Caco-2 (cell line): ENCODE measurements at regions not wholly inside any gene's neighbourhood (a gene's known extent, or its start where the extent isn't known, plus 50 kb on each side); places are given as distances from the start of the nearest gene placed in this dataset.
"Not testable (repeated sequence)": the region's sequence is repeated elsewhere in the genome, so short reads cannot be mapped to it uniquely, and the experiment has no call there.

Source experiments
- BruUV-seq: library from RNA; stranded (reverse); fragments of 400-500 nt; replicated peaks from 2 replicates; lab custom pipeline; 2021; lab: Mats Ljungman, UMichigan
- CTCF ChIA-PET: fragments of 300-600 bp; sonication (Branson Sonifier 250); formaldehyde crosslinking; loops from one replicate; lab custom pipeline; 2022; ENCODE audit warnings: antibody characterized with exemption; lab: Charles Lee
- POLR2A ChIA-PET: fragments of 300-600 bp; sonication (Branson Sonifier 250); formaldehyde crosslinking; loops from one replicate; lab custom pipeline; 2022; ENCODE audit warnings: antibody characterized with exemption; lab: Charles Lee
- DNase-seq, 2 experiments: peaks; one replicate each; pipeline versions ENCODE4 v3.0.0 to v3.0.0-alpha.2; 2020 to 2022
- H3K27me3 ChIP-seq: replicated peaks from 2 replicates; pipeline ENCODE4 v1.6.0; 2011; ENCODE audit warnings: low read length; ENCODE audit not compliant: control insufficient read depth, insufficient read depth
- H3K36me3 ChIP-seq: 2 replicates; pipeline ENCODE4 v1.5.1; 2011; ENCODE audit warnings: low read length; ENCODE audit not compliant: control insufficient read depth, insufficient read depth
- H3K4me1 ChIP-seq: fragments of 250-450 bp; sonication (Bioruptor Pico); 2 replicates; pipeline ENCODE4 v1.5.1; 2020; ENCODE audit warnings: mild to moderate bottlenecking
- H3K4me3 ChIP-seq: 2 replicates; pipeline ENCODE4 v1.5.1; 2011; ENCODE audit warnings: low read depth, mild to moderate bottlenecking, control low read depth, low read length
- H3K9me3 ChIP-seq: fragments of 250-450 bp; sonication (Bioruptor Pico); 2 replicates; pipeline ENCODE4 v1.5.1; 2020; ENCODE audit warnings: mild to moderate bottlenecking, moderate library complexity
- H3K27ac Mint-ChIP-seq: one replicate; pipeline ENCODE4 v1.8.0; 2022; ENCODE audit warnings: mixed read lengths; ENCODE audit not compliant: unreplicated experiment
- H3K27me3 Mint-ChIP-seq: one replicate; pipeline ENCODE4 v1.8.0; 2022; ENCODE audit warnings: mixed read lengths; ENCODE audit not compliant: insufficient read depth, unreplicated experiment
- H3K36me3 Mint-ChIP-seq: one replicate; pipeline ENCODE4 v1.8.0; 2022; ENCODE audit warnings: mild to moderate bottlenecking, mixed read lengths; ENCODE audit not compliant: insufficient read depth, unreplicated experiment
- H3K4me1 Mint-ChIP-seq: one replicate; pipeline ENCODE4 v1.8.0; 2022; ENCODE audit warnings: low read depth, mixed read lengths; ENCODE audit not compliant: unreplicated experiment
- H3K4me3 Mint-ChIP-seq: one replicate; pipeline ENCODE4 v1.8.0; 2022; ENCODE audit warnings: mild to moderate bottlenecking, moderate library complexity, mixed read lengths; ENCODE audit not compliant: unreplicated experiment
- H3K9me3 Mint-ChIP-seq: one replicate; pipeline ENCODE4 v1.8.0; 2022; ENCODE audit warnings: mixed read lengths; ENCODE audit not compliant: unreplicated experiment
- intact Hi-C: fragments of 100-400 bp; cut with micrococcal nuclease; formaldehyde crosslinking; loops from one replicate; pipeline ENCODE4 v1.10.0; 2022; ENCODE audit not compliant: unreplicated experiment
- TF ChIP-seq, protein P1 (sequence below), 2 experiments: fragments of 200-600 bp in 1 of 2; IDR thresholded peaks; 1 replicate in 1 of 2; 2 replicates in 1 of 2; pipeline versions ENCODE4 v1.5.1 to v1.8.0; 2011 to 2022; ENCODE audit warnings: antibody characterized with exemption in 1 of 2, control low read depth in 1 of 2, inconsistent platforms in 1 of 2, low read depth in 1 of 2, low read length in 1 of 2, mild to moderate bottlenecking in 1 of 2, moderate library complexity in 1 of 2; ENCODE audit not compliant: insufficient read depth in 1 of 2, severe bottlenecking in 1 of 2, unreplicated experiment in 1 of 2

DNA sequence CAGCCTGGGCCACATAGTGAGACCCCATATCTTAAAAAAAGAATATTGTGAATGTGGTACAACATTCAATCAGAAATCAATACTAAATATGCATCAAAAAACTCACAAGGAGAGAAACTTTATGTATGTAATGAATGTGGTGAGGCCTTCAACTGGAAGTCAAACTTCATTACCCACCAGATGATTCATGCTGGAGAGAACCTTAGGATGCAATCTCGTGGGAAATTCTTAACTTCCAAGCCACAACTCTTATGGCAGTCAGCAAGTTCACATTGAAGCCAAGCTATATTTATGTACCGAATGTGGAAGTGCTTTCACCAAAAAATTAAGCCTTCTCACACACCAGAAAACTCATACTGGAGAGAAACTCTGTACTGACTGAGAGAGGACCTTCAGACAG is 84.5 kb upstream of the UXT start:
- Mint-ChIP-seq H3K27me3 (peaks cover 8% of the 10 kb centered on the region), H3K9me3 (no peaks in the 10 kb centered on the region), H3K4me3 (no peak overlapping the region), H3K36me3 (no peaks in the 10 kb centered on the region), H3K4me1 (no peaks in the 10 kb centered on the region), H3K27ac (no peak overlapping the region)
- intact Hi-C loops = no loop called here
- TF ChIP-seq, protein P1, sequence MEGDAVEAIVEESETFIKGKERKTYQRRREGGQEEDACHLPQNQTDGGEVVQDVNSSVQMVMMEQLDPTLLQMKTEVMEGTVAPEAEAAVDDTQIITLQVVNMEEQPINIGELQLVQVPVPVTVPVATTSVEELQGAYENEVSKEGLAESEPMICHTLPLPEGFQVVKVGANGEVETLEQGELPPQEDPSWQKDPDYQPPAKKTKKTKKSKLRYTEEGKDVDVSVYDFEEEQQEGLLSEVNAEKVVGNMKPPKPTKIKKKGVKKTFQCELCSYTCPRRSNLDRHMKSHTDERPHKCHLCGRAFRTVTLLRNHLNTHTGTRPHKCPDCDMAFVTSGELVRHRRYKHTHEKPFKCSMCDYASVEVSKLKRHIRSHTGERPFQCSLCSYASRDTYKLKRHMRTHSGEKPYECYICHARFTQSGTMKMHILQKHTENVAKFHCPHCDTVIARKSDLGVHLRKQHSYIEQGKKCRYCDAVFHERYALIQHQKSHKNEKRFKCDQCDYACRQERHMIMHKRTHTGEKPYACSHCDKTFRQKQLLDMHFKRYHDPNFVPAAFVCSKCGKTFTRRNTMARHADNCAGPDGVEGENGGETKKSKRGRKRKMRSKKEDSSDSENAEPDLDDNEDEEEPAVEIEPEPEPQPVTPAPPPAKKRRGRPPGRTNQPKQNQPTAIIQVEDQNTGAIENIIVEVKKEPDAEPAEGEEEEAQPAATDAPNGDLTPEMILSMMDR (IDR thresholded peaks at IDR 0.05; ENCODE audit: insufficient read depth in 1 of 2, low read depth in 1 of 2, low read length in 1 of 2, severe bottlenecking in 1 of 2, unreplicated experiment in 1 of 2) = no peak
- Histone ChIP-seq H3K4me1 (no peaks in the 10 kb centered on the region), H3K4me3 (no peak overlapping the region), H3K9me3 (no peaks in the 10 kb centered on the region), H3K36me3 (no peaks in the 10 kb centered on the region), H3K27me3 (no peaks in the 10 kb centered on the region)
- DNase-seq = no peak
- POLR2A ChIA-PET = no interaction called here
- CTCF ChIA-PET = no interaction called here
- BruUV-seq = no TSS peak

DNA sequence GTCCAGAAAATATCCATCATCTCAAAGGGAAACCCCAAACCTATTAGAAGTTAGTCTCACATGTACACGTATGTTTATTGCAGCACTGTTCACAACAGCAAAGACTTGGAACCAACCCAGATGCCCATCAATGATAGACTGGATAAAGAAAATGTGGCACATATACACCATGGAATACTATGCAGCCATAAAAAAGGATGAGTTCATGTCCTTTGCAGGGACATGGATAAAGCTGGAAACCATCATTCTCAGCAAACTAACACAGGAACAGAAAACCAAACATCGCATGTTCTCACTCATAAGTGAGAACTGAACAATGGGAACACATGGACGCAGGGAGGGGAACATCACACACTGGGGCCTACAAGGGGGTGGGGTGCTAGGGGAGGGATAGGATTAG is 79.9 kb upstream of the UXT start:
- H3K27me3 Mint-ChIP-seq, BruUV-seq, H3K4me3 Mint-ChIP-seq, H3K4me1 Mint-ChIP-seq, intact Hi-C loops, POLR2A ChIA-PET, CTCF ChIA-PET, H3K27ac Mint-ChIP-seq, H3K4me3 ChIP-seq, H3K9me3 Mint-ChIP-seq, DNase-seq, H3K36me3 ChIP-seq, H3K36me3 Mint-ChIP-seq, H3K9me3 ChIP-seq, H3K4me1 ChIP-seq, H3K27me3 ChIP-seq: not testable (repeated sequence)

DNA sequence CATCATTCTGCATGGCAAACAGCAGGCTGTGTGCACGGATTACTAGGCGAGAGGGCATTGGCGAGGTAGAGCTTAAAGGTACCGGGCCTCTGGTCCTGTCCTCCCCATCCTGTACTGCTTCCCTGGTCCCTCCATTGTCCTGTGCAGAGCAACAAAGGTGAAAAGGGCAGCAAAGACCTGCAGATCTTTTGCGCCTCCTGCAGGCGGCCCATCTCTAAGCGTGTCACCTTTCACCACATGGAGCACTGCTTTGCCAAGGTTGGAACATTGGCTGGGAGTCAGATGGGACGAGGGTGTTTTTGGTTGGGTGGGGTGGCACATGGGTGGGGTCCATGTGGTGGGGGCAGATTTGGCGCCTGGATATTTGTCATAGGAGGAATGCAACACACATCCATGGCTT is 64.7 kb upstream of the UXT start:
- H3K9me3 Mint-ChIP-seq = no peaks in the 10 kb centered on the region
- Histone ChIP-seq H3K4me3 (no peak overlapping the region), H3K4me1 (no peaks in the 10 kb centered on the region), H3K36me3 (no peaks in the 10 kb centered on the region), H3K27me3 (no peaks in the 10 kb centered on the region), H3K9me3 (no peaks in the 10 kb centered on the region)
- TF ChIP-seq, protein P1 (IDR thresholded peaks at IDR 0.05; ENCODE audit: insufficient read depth in 1 of 2, low read depth in 1 of 2, low read length in 1 of 2, severe bottlenecking in 1 of 2, unreplicated experiment in 1 of 2) = peak in 1 of 2 experiments; percentile 13
- H3K27ac Mint-ChIP-seq = no peak overlapping the region
- ChIA-PET POLR2A (no interaction called here), CTCF (no interaction called here)
- BruUV-seq = no TSS peak
- no peak for DNase-seq
- intact Hi-C loops = no loop called here
- no peaks in the 10 kb centered on the region for H3K36me3 Mint-ChIP-seq
- H3K4me1 Mint-ChIP-seq = peaks cover 7% of the 10 kb centered on the region
- no peak overlapping the region for H3K4me3 Mint-ChIP-seq
- H3K27me3 Mint-ChIP-seq = peaks cover 16% of the 10 kb centered on the region

DNA sequence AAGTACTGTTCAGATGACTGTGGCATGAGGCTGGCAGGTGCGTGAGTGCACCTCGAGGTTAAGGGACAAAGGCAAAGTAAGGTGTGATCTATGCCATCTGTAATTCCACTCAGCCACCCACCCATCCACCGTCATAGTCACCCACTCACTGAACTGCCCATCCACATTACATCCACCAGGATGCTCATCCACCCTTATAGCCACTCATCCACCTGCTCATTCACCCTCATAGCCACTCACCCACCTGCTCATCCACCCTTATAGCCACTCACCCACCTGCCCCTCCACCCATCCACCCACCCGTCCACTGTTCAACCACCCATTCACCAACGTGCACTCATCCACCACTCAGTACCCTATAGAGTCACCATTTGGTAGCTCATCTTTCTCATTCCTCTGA is 64.1 kb upstream of the UXT start:
- ChIA-PET POLR2A (no interaction called here), CTCF (no interaction called here)
- intact Hi-C loops = no loop called here
- Mint-ChIP-seq H3K4me3 (no peak overlapping the region), H3K9me3 (no peaks in the 10 kb centered on the region), H3K4me1 (peaks cover 7% of the 10 kb centered on the region), H3K27me3 (peaks cover 16% of the 10 kb centered on the region), H3K36me3 (no peaks in the 10 kb centered on the region), H3K27ac (no peak overlapping the region)
- Histone ChIP-seq H3K9me3 (no peaks in the 10 kb centered on the region), H3K4me3 (no peak overlapping the region), H3K4me1 (no peaks in the 10 kb centered on the region), H3K36me3 (no peaks in the 10 kb centered on the region), H3K27me3 (no peaks in the 10 kb centered on the region)
- no peak for DNase-seq
- TF ChIP-seq, protein P1 (IDR thresholded peaks at IDR 0.05; ENCODE audit: insufficient read depth in 1 of 2, low read depth in 1 of 2, low read length in 1 of 2, severe bottlenecking in 1 of 2, unreplicated experiment in 1 of 2) = no peak
- no TSS peak for BruUV-seq
